ENCODE measurements at regions not wholly inside any gene's neighbourhood (a gene's known extent, or its start where the extent isn't known, plus 50 kb on each side); places are given as distances from the start of the nearest gene placed in this dataset.

GRCh38 chr14:87526731-87527130 is 466.3 kb downstream of the GALC start:
- DNase-seq (ENCODE audit: low read depth in 2 of 2), result no peak

GRCh38 chr14:87524011-87524410 is 469.0 kb downstream of the GALC start:
- DNase-seq (ENCODE audit: low read depth in 2 of 2), result no peak

- DNase-seq (ENCODE audit: low read depth in 2 of 2), result no peak
Measured at GRCh38 chr14:87522575-87522974, 470.4 kb downstream of the GALC start.

GRCh38 chr14:87508333-87508732 is 484.6 kb downstream of the GALC start:
- no peak for DNase-seq (ENCODE audit: low read depth in 2 of 2)

- no peak for DNase-seq (ENCODE audit: low read depth in 2 of 2)
Measured at GRCh38 chr14:87503711-87504110, 489.3 kb downstream of the GALC start.

GRCh38 chr14:87497301-87497700 is 495.7 kb downstream of the GALC start:
- DNase-seq (ENCODE audit: low read depth in 2 of 2), result no peak

- DNase-seq (ENCODE audit: low read depth in 2 of 2), result no peak
Measured at GRCh38 chr14:87494010-87494409, 499.0 kb downstream of the GALC start.

- no peak for DNase-seq (ENCODE audit: low read depth in 2 of 2)
Measured at GRCh38 chr14:87492561-87492960, 500.4 kb downstream of the GALC start.

GRCh38 chr14:87491816-87492215 is 501.2 kb downstream of the GALC start:
- no peak for DNase-seq (ENCODE audit: low read depth in 2 of 2)

GRCh38 chr14:87489196-87489819 is 503.7 kb downstream of the GALC start:
- DNase-seq (ENCODE audit: low read depth in 2 of 2), result no peak

- no peak for DNase-seq (ENCODE audit: low read depth in 2 of 2)
Measured at GRCh38 chr14:87483271-87484260, 509.4 kb downstream of the GALC start.

- no peak for DNase-seq (ENCODE audit: low read depth in 2 of 2)
Measured at GRCh38 chr14:87468531-87468930, 524.5 kb downstream of the GALC start.

GRCh38 chr14:87467578-87467977 is 525.4 kb downstream of the GALC start:
- no peak for DNase-seq (ENCODE audit: low read depth in 2 of 2)

- DNase-seq (ENCODE audit: low read depth in 2 of 2), result no peak
Measured at GRCh38 chr14:87465770-87466169, 527.2 kb downstream of the GALC start.

- no peak for DNase-seq (ENCODE audit: low read depth in 2 of 2)
Measured at GRCh38 chr14:87461704-87462103, 531.3 kb downstream of the GALC start.

GRCh38 chr14:87457720-87458119 is 535.3 kb downstream of the GALC start:
- DNase-seq (ENCODE audit: low read depth in 2 of 2), result no peak

- DNase-seq (ENCODE audit: low read depth in 2 of 2), result no peak
Measured at GRCh38 chr14:87450193-87450592, 542.8 kb downstream of the GALC start.

- DNase-seq (ENCODE audit: low read depth in 2 of 2), result no peak
Measured at GRCh38 chr14:87449016-87449415, 544.0 kb downstream of the GALC start.

GRCh38 chr14:87443787-87444186 is 549.2 kb downstream of the GALC start:
- DNase-seq (ENCODE audit: low read depth in 2 of 2), result no peak

GRCh38 chr14:87443039-87443438 is 549.9 kb downstream of the GALC start:
- DNase-seq (ENCODE audit: low read depth in 2 of 2), result no peak

GRCh38 chr14:87437158-87437557 is 555.8 kb downstream of the GALC start:
- DNase-seq (ENCODE audit: low read depth in 2 of 2), result no peak

- no peak for DNase-seq (ENCODE audit: low read depth in 2 of 2)
Measured at GRCh38 chr14:87434680-87435079, 558.3 kb downstream of the GALC start.

GRCh38 chr14:87434011-87434410 is 559.0 kb downstream of the GALC start:
- DNase-seq (ENCODE audit: low read depth in 2 of 2), result no peak
